Liver (tissue), 3 donors: ENCODE measurements at regions not wholly inside any gene's neighbourhood (a gene's known extent, or its start where the extent isn't known, plus 50 kb on each side); places are given as distances from the start of the nearest gene placed in this dataset.

Experiments
- ATF3 ChIP-seq: IDR thresholded peaks from 2 replicates; pipeline ENCODE4 v1.6.1; 2016; ENCODE audit warnings: antibody characterized with exemption
- EGR1 ChIP-seq, 2 donors: IDR thresholded peaks; 2 replicates each; pipeline ENCODE4 v1.6.1; 2016 to 2018; ENCODE audit warnings: antibody characterized with exemption in 2 of 2, low read depth in 2 of 2
- FOXA2 ChIP-seq: IDR thresholded peaks from 2 replicates; pipeline ENCODE4 v1.6.1; 2016; ENCODE audit warnings: antibody characterized with exemption
- GABPA ChIP-seq, 2 donors: IDR thresholded peaks in 1 of 2; conservative IDR thresholded peaks in 1 of 2; 2 replicates each; pipeline ENCODE4 v1.6.1; 2016; ENCODE audit warnings: antibody characterized with exemption in 2 of 2, mild to moderate bottlenecking in 1 of 2, moderate library complexity in 1 of 2
- JUND ChIP-seq, 2 donors: IDR thresholded peaks; 2 replicates each; pipeline ENCODE4 v1.6.1; 2016; ENCODE audit warnings: antibody characterized with exemption in 2 of 2
- RAD21 ChIP-seq, 2 donors: IDR thresholded peaks; 2 replicates each; pipeline ENCODE4 v1.6.1; 2016; ENCODE audit warnings: antibody characterized with exemption in 2 of 2, mild to moderate bottlenecking in 2 of 2
- REST ChIP-seq: IDR thresholded peaks from 2 replicates; pipeline ENCODE4 v1.6.1; 2016; ENCODE audit warnings: antibody characterized with exemption, mild to moderate bottlenecking
- TF ChIP-seq, protein P1 (sequence below): fragments of 150-350 bp; IDR thresholded peaks from 2 replicates; pipeline ENCODE4 v1.5.1; 2017; ENCODE audit warnings: improper control_type of control experiment, low read depth, low read length; ENCODE audit not compliant: missing input control
- donor health status: healthy.
- donor health status: healthy.

- TF ChIP-seq, protein P1, sequence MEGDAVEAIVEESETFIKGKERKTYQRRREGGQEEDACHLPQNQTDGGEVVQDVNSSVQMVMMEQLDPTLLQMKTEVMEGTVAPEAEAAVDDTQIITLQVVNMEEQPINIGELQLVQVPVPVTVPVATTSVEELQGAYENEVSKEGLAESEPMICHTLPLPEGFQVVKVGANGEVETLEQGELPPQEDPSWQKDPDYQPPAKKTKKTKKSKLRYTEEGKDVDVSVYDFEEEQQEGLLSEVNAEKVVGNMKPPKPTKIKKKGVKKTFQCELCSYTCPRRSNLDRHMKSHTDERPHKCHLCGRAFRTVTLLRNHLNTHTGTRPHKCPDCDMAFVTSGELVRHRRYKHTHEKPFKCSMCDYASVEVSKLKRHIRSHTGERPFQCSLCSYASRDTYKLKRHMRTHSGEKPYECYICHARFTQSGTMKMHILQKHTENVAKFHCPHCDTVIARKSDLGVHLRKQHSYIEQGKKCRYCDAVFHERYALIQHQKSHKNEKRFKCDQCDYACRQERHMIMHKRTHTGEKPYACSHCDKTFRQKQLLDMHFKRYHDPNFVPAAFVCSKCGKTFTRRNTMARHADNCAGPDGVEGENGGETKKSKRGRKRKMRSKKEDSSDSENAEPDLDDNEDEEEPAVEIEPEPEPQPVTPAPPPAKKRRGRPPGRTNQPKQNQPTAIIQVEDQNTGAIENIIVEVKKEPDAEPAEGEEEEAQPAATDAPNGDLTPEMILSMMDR, result no peak
- no peak for TF ChIP-seq RAD21 (IDR thresholded peaks at IDR 0.05)
- TF ChIP-seq REST, result no peak
- no peak for TF ChIP-seq ATF3
- no peak for TF ChIP-seq GABPA (IDR thresholded peaks at IDR 0.05 in 1 of 2, conservative IDR thresholded peaks at IDR 0.05 in 1 of 2)
- TF ChIP-seq EGR1 (IDR thresholded peaks at IDR 0.05; ENCODE audit: low read depth in 2 of 2), result no peak
- no peak for TF ChIP-seq FOXA2
- no peak for TF ChIP-seq JUND (IDR thresholded peaks at IDR 0.05)
Measured at GRCh38 chr6:110554441-110554840, 78.0 kb upstream of the SLC22A16 start.
